Heart left ventricle (tissue), 13 donors: ENCODE measurements at regions not wholly inside any gene's neighbourhood (a gene's known extent, or its start where the extent isn't known, plus 50 kb on each side); places are given as distances from the start of the nearest gene placed in this dataset.

Experiments
- CTCF ChIP-seq, 12 donors: fragments of 200-600 bp; sonication (generic) in 4 of 12; IDR thresholded peaks; one replicate each; pipeline versions ENCODE4 v1.5.0 to v1.8.0; 2018 to 2022; ENCODE audit warnings: antibody characterized with exemption in 12 of 12, mild to moderate bottlenecking in 5 of 12
- POLR2A ChIP-seq, 2 donors: fragments of 450-650 bp; IDR thresholded peaks; one replicate each; pipeline ENCODE4 v1.6.1; 2017; ENCODE audit warnings: antibody characterized with exemption in 2 of 2, mild to moderate bottlenecking in 2 of 2, moderate library complexity in 2 of 2
- donor health status: ischemic (EF 13 %, LVEDD 7.1; RV severe dilation, severe dysfunction).
- donor health status: DM: no; HTN: yes; CAD: no.
- donor health status: DM: no; HTN: no; CAD: no.
- donor health status: ischemic (EF 25% LVEDD 6.9; RV normal size, moderate dysfunction).
- donor health status: ischemic (EF 25% LVEDD 5.7; RV mildly dilated, moderate dysfunction).
- donor health status: ischemic (EF 35%, LVEDD 5.7; RV mildly dilated, moderate dysfunction).
- donor health status: nonischemic (EF 11% LVEDD 7.7; RV severe dilation, severe dysfunction).
- donor health status: DM: yes; HTN: yes; CAD: no.
- donor health status: PGD.
- donor health status: ischemic (EF 29% LVEDD 5.4; RV normal size, mild dysfunction).
- donor health status: nonischemic (EF 23%, LVEDD 6.1; RV moderate dilation, normal function).

- TF ChIP-seq CTCF (IDR thresholded peaks at IDR 0.05) (no peak), POLR2A (IDR thresholded peaks at IDR 0.05) (no peak)
Observed at GRCh38 chr3:109597444-109597843, 260.1 kb upstream of the DPPA4 start.
